Panc1 (cell line): ENCODE measurements at regions not wholly inside any gene's neighbourhood (a gene's known extent, or its start where the extent isn't known, plus 50 kb on each side); places are given as distances from the start of the nearest gene placed in this dataset.

Experiments
- ATAC-seq: fragments of 200-7000 bp; cut with Tn5 transposase; 2 replicates; pipeline ENCODE4 v1.9.1; 2020; ENCODE audit warnings: mild to moderate bottlenecking, moderate library complexity
- BruUV-seq: library from RNA; stranded (reverse); fragments of 400-500 nt; replicated peaks from 2 replicates; lab custom pipeline; 2021; lab: Mats Ljungman, UMichigan
- CTCF ChIA-PET: fragments of 300-600 bp; sonication (Branson Sonifier 250); formaldehyde crosslinking; loops from one replicate; lab custom pipeline; 2022; ENCODE audit warnings: antibody characterized with exemption; lab: Charles Lee
- POLR2A ChIA-PET: fragments of 300-600 bp; sonication (Branson Sonifier 250); formaldehyde crosslinking; loops from one replicate; lab custom pipeline; 2022; ENCODE audit warnings: antibody characterized with exemption; lab: Charles Lee
- DNase-seq: peaks from one replicate; pipeline ENCODE4 v3.0.0-alpha.2; 2010; ENCODE audit warnings: low read depth, low spot score
- H3K27ac ChIP-seq: 2 replicates; pipeline ENCODE4 v1.5.1; 2011; ENCODE audit warnings: mild to moderate bottlenecking, low read length, inconsistent platforms
- H3K27me3 ChIP-seq: fragments of 200-500 bp; sonication (Bioruptor generic); 2 replicates; pipeline ENCODE4 v1.6.0; 2014; ENCODE audit warnings: low read length, inconsistent platforms; ENCODE audit not compliant: control insufficient read depth, insufficient read depth
- H3K36me3 ChIP-seq: fragments of 200-500 bp; sonication (Bioruptor generic); 2 replicates; pipeline ENCODE4 v1.5.1; 2014; ENCODE audit warnings: inconsistent platforms, mild to moderate bottlenecking, low read length, moderate library complexity; ENCODE audit not compliant: control insufficient read depth, insufficient read depth
- H3K4me1 ChIP-seq: 2 replicates; pipeline ENCODE4 v1.5.1; 2011; ENCODE audit warnings: inconsistent platforms, mild to moderate bottlenecking, low read length, moderate library complexity; ENCODE audit not compliant: control insufficient read depth, insufficient read depth
- H3K4me3 ChIP-seq, 2 experiments: 2 replicates each; pipeline ENCODE4 v1.5.1; 2011 to 2012; ENCODE audit warnings: low read depth in 2 of 2, low read length in 2 of 2, mild to moderate bottlenecking in 2 of 2, inconsistent platforms in 1 of 2, moderate library complexity in 1 of 2
- H3K9me3 ChIP-seq: fragments of 200-500 bp; sonication (Bioruptor generic); 2 replicates; pipeline ENCODE4 v1.5.1; 2014; ENCODE audit warnings: low read depth, mild to moderate bottlenecking, inconsistent platforms, low read length, moderate library complexity; ENCODE audit not compliant: control insufficient read depth, insufficient read depth
- CTCF ChIP-seq: fragments of 450-650 bp; IDR thresholded peaks from 2 replicates; pipeline ENCODE4 v1.5.1; 2017; ENCODE audit warnings: mild to moderate bottlenecking
- POLR2AphosphoS5 ChIP-seq: IDR thresholded peaks from 2 replicates; pipeline ENCODE4 v1.6.1; 2012; ENCODE audit warnings: mild to moderate bottlenecking, low read depth, low read length, moderate library complexity
- REST ChIP-seq, 2 experiments: IDR thresholded peaks; 2 replicates each; pipeline ENCODE4 v1.6.1; 2011 to 2012; ENCODE audit warnings: low read depth in 2 of 2, control low read depth in 1 of 2, low read length in 1 of 2, mild to moderate bottlenecking in 1 of 2, moderate library complexity in 1 of 2; ENCODE audit not compliant: insufficient read depth in 1 of 2
- SIN3A ChIP-seq: IDR thresholded peaks from 2 replicates; pipeline ENCODE4 v1.6.1; 2012; ENCODE audit warnings: low read depth, mild to moderate bottlenecking, low read length, moderate library complexity, borderline replicate concordance; ENCODE audit not compliant: insufficient read depth
- TCF7L2 ChIP-seq: IDR thresholded peaks from 2 replicates; pipeline ENCODE4 v1.6.1; 2011; ENCODE audit warnings: mild to moderate bottlenecking, low read depth, low read length, inconsistent platforms
- in situ Hi-C: cut with HindIII; loops from 2 replicates; pipeline ENCODE4 v1.10.0; 2016; ENCODE audit warnings: low sequenced_read_pairs, low pct_unique_long_range_greater_than_20kb
- intact Hi-C: fragments of 100-400 bp; cut with micrococcal nuclease; formaldehyde crosslinking; loops from one replicate; pipeline ENCODE4 v1.10.0; 2022; ENCODE audit not compliant: unreplicated experiment

GRCh38 chr21:33968080-33968994 is 52.7 kb upstream of the ATP5PO start:
- POLR2A ChIA-PET, result interaction anchor here (0.7 kb wide), 1 partner anchor 114 kb away, joined by 14 read pairs; no protein-coding TSS in a partner anchor
- intact Hi-C loops, result no loop called here

More at GRCh38 chr21:33968080-33968994, 52.7 kb upstream of the ATP5PO start:
- Histone ChIP-seq H3K36me3 (no peaks in the 10 kb centered on the region; the same call in 1 of the 2 replicates), H3K27ac (peak overlapping the region; percentile 23; the same call in 1 of the 2 replicates), H3K27me3 (no peaks in the 10 kb centered on the region), H3K4me1 (peaks cover 34% of the 10 kb centered on the region), H3K4me3 (no peak overlapping the region), H3K9me3 (no peaks in the 10 kb centered on the region)
- no TSS peak for BruUV-seq
- CTCF ChIA-PET, result no interaction called here
- TF ChIP-seq SIN3A, result no peak
- TF ChIP-seq REST (IDR thresholded peaks at IDR 0.05; ENCODE audit: insufficient read depth in 1 of 2, low read depth in 2 of 2, low read length in 1 of 2), result no peak
- TF ChIP-seq POLR2AphosphoS5, result no peak
- no peak for TF ChIP-seq CTCF
- no peak for TF ChIP-seq TCF7L2
- DNase-seq, result no peak
- in situ Hi-C loops, result no loop called here
- no peak for ATAC-seq
